UCSD-AML1 (cell line): ENCODE measurements at regions not wholly inside any gene's neighbourhood (a gene's known extent, or its start where the extent isn't known, plus 50 kb on each side); places are given as distances from the start of the nearest gene placed in this dataset.

Experiments
- DNase-seq: peaks from one replicate; lab custom pipeline; 2025; ENCODE audit not compliant: unreplicated experiment; lab: John Stamatoyannopoulos, UW

DNA sequence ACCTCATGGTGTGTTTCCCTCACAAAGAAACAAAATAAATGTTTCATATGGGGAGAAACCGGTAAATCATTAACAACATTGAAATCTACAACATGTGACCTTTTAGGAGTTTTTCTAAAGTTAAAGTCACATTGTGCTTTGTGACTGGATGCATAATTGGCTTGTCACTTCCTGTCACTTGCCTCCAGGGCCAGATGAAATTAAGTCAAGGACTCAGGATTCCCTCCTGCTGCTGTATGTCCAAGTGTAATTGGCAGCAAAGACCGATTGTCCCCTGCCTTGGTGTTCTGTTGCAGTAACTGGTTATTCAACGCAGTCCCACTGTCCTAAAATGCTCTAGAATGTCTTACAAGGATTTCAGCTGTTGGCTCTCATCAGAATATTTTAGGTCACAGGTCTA is 448.2 kb downstream of the LIG4 start:
- DNase-seq, result no peak

DNA sequence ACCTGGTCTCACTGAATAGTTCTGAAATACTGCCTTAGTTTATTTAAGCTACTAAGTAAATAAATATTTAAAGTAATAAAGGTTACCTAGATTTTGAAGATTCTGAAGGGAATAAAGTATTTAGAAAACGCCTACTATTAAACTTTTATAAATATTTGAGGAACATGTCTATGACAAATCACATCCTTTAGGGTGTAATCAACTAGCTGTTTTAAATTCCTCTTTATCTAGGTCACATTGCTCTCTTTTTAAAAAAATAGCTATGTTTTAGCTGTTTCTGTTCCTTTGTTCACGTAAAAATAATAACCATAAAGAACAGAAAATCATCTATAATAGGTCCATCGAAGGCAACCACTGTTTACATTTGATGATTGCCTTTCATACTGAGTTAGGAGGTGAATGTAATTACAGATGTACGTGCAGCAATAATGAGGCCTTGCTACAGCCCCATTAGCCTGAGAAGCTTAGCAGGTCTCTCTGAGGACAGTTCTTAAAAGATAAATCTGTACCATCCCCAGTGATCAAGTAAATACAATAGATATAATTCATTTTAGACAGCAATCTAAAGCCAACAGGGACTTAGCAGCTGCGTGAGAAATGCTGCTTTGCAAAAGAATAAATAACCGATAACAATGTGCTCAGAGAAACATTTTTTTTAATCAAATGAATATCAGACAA is 449.5 kb downstream of the LIG4 start:
- DNase-seq, result no peak

DNA sequence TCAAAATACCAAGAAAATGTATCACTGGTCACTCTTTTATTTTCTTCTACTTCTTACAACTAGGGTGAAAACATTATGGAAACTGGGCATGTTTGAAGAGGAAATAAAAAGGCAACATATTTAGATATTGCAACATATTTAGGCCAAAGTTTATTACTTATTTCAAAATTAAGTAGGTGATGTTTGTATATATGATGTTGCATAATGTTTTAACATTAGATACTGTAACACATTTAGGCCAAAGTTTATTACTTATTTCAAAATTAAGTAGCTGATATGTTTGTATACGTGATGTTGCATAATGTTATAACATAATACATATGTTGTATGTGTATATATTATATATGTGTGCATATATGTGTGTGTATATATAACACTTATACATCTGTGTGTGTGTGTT is 451.3 kb downstream of the LIG4 start:
- DNase-seq, result no peak

DNA sequence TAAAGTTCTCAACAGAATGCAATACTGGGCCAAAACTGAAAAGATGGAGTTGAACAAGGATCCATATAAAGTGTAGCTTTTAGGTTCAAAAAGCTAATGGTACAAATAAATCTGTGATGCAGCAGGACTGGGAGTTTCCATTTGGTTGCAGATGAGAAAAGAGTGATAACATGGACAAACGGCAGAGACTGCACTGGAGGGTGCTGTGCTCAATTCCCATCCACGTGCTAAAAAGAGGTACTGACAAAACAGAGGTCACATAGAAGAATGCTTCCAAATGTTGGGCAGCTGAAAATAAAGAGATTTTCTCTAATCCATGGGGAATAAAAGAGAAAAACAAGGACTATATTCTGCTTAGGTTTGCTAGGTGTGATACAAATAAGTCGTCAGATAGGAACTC is 461.6 kb downstream of the LIG4 start:
- no peak for DNase-seq

DNA sequence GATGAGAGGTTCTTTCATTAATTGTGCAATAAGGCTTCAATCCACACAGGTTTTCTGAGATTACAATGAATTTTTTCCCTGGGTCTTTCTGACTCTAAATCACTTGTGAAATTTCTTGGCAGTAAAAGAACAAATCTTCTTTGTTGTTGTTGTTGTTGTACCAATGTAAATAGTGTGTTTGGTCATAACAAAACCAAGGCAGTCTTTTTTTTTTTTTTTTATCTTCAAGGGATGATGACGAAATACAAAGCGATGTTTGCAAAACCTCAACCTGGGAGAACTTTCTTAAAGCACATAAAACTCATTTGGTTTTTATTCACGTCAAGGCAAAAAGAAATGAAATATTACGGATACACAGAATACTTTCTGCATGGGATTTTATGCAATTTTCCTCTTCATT is 462.0 kb downstream of the LIG4 start:
- DNase-seq, result no peak

DNA sequence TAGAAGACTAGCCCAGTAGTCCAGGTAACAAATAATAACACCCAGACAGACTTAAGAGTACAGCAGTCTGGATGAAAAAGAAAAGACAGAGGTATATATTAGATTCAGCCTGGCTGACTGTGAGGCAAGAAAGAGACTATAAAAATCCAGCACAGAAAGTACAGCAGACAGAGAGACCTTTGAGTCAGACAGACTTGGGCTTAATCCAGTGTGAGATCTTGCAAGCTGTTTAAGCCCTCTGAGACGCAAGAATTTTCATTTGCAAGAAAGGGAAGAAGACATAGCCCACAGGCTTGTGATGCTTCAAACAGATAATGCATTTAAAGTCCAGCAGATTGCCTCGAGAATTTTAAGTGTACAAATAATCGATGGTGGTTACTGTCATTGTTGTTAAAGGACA is 471.4 kb downstream of the LIG4 start:
- no peak for DNase-seq

DNA sequence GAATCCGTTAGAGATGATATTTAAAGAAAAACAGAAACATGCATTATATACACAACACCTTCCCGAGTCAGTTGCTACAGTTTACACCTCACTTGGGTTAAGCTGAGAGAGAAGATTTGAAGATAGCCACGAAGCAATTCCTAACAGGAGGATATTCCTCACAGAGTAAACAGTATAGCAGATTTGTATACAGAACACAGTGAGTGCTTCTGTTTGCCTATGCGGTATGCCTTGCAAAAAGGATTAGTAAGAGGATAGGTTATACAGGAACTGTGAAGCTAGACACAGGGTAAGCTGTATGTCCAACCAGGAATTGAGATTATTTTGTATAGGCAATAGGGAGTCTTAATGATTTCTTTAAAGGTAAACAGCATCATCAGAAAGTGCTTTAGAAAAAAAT is 471.8 kb downstream of the LIG4 start:
- no peak for DNase-seq

DNA sequence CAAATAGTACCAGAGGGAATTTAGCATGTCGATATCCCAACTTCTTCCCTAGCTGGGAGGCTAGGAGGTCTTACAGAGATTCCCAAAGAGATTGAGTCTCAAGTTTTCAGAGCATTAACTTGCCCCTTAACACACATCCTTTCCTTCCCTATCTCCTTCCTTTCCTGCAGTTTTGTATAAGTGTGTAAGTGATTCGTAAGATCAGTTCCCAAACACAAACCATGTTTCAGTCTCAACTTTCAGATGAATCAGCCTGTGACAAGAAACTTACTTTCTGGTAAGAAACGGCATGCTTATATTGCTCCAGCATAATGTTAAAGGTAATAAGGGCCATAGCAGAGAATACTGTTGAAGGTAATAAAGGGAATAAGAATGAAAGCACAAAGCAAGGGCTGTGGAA is 472.2 kb downstream of the LIG4 start:
- no peak for DNase-seq

DNA sequence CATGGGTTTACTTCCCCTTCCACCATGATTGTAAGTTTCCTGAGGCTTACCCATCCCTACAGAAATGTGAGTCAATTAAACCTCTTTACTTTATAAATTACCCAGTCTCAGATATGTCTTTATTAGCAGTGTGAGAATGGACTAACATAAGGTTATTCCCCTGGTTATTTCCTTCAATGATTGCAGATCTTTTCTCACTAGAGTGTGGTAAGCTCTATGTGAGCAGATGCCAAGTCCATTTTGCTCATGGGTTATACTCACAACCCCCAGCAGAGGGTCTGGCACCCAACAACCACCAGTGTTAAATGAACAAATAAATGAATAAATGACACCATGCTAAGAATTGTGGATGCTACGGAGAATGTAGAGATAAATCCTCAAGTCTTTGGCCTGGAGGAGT is 472.8 kb downstream of the LIG4 start:
- no peak for DNase-seq

DNA sequence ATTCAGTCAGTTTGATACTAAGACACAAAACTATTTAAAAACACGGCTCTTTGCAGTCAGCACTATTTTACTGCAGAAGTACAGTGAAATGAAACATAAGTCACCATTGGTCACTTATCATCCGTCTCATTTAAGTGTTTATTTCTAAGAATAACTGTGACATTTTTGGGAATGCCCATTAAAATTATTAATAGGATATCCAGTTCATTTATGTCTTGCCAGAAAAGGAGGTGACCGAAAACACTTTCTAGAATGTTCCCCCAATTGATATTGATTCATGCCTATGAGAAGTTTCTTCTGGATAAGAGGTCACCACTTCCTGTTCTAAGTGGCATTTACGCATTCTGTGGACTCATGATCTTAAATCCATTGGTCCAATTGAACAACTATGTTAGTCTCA is 477.3 kb downstream of the LIG4 start:
- DNase-seq, result no peak

DNA sequence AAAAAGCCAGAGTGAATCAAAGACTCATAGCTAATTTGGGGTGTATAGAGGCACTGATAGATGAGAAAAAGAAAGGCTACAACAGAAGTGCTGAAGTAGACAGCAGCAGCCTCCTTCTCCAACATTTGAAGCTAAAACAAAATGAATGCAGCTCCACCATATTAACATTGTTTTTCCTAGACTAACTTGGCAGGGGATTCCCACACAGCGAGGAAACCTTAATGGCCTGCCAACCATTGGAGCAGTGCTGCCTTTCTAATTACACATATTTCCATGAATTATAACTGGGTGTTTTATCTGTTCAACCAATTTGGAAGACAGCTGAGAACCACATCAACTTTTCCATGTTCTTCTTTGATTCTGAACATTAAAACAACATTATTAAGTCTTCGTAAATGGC is 478.6 kb downstream of the LIG4 start:
- no peak for DNase-seq

DNA sequence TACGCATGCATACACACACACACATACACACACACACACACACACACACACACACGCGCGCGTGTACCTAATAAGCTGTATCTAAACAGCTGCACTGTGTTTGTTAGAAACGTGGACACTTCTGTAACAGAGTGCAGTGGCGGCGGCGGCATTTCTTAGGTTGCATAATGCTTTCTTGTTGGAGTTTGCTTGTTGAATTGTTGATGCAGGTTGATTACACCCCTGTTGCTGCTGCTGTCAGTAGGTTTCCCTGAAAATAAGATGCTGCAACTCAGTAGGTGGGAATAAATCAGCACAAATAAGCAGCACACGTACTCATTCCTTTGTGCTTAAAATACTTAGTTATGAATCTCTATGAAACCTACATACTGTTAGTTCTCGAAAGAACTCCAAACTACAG is 479.2 kb downstream of the LIG4 start:
- DNase-seq, result no peak

DNA sequence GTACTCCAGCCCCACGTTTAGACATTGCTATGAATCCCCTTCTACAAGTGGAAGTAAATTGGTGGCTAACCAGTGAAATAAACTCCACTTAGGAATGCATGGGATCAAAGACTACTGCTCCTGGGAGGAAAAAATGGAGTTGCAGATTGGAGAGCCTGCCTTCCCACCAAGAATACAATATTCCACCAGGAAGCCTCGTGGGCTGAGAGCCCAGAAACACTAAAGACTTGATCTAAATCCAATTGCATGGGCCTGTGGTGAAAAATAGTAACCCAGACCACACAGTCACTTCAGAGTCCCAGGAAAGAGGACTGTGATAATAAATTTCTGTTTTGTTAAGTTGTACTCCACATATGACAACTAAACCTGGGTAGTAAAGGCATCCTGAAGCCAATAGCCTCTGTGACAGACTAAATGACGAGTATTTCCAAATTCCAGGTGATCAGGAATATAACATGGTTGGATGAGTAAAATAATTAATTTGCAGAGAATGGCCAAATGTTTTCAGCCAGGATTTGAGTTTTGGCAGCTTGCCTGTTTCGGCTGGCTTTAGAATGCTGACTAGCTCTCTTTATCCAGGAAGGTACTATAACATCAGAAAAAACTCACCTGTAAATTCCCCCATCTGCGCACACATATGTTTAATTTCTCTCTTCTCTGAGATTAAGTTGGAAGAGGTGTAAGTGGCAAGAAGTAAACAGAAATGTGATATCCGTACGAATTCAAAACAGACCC is 480.3 kb downstream of the LIG4 start:
- no peak for DNase-seq

DNA sequence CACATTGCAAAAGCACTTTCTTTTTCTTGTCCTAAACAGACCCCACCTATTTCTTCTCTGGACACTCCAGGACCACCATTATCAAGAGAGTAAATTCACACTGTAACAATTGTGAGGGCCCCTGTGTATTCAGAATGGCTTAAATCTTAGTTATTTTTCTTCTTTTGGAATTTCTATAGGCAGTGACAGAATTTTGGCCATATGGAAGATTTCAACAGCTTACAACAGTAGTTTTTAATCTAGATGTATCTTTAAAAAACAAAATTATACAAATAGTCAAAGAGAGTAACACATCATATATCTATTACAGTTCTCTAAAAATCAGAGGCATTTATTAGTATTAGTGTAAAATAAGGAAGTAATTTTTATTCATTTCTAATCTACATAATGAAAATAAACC is 482.1 kb downstream of the LIG4 start:
- DNase-seq, result no peak

DNA sequence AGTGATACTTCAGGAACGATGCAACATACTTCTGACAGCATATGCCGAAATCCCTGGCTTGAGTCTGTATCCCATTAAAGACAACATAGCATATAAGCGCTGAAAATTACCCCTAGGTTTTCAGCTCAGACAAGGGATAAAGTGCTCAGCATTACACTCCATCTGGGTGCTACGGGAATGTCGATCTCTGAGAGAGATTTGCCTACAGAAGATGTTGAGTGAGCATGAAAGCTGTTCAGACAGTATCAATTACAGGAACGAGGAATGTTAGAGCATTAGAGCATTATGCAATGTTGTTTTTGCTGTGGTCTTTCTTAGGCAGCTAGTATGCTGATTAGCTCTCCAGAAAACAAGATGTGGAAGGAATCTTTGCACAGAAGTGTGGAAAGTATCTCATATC is 484.5 kb downstream of the LIG4 start:
- no peak for DNase-seq

DNA sequence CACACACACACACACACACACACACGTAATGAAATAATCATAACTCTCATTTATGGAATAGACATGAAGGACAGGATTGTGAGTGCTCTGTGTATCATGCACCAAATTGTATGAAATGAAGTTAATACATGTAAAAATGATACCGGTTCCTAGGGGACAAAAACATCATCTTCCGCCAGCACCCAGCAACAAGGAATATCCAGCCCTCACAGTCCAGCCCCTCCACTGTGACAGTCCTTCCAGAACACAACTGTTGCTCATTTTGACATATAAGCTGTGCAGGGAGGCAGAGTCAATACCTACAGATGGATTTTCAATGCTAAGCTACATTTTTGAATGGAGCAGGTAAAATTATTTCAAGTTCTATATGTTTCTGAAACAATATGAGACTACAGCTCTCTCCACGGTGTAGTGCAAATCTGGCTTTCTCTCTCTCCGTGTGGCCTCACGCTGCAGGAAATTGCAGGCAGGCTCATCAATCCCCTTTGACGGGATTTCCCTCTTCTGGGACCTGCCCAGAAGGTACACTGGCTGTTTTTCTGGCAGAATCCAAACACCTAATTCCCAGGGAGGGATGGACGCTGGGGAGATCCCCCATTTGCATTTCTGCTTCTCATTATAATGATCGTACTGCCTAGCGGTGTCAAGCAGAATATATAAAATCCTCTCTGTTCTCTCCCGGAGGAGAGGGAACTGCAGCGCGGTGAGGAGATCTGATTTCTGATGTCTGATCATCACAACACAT is 494.0 kb downstream of the LIG4 start:
- DNase-seq, result no peak

DNA sequence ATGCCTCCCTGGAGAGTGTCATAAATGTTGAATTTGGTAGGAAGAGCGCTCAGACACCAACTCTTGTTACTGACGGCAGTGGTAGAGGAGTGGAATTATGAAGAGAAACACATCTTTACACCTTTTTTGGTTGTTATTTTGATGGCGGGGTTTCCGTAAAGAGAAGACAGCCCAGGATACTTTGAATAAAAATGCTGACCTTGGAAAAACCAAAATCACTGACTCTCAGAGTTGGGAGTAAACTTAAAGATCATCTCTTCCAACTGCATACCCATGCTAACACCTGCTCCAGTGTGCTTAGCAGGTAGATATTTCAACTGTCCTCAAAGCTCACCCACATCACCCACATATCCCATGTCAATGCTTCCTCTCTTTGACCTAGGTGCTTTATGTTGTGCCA is 498.6 kb downstream of the LIG4 start:
- DNase-seq, result no peak

DNA sequence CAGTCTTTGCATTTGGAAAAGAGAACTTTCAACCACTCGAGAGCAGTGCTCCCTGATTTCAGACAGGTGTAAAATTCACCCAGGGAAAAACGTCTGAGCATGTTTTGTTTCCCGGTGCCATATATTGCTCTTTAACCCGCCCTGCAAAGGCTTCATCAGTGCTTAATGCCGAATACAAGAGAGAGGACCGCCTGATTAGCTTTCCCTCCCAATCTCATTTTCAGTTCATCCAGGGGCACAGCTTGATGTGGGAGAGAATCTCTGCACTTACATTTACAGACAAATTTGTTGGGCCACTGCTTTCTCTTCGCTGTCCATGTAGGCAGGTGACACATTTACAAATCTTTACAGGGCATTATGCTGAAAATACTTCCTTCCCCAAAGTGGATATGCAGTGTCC is 499.1 kb downstream of the LIG4 start:
- no peak for DNase-seq

DNA sequence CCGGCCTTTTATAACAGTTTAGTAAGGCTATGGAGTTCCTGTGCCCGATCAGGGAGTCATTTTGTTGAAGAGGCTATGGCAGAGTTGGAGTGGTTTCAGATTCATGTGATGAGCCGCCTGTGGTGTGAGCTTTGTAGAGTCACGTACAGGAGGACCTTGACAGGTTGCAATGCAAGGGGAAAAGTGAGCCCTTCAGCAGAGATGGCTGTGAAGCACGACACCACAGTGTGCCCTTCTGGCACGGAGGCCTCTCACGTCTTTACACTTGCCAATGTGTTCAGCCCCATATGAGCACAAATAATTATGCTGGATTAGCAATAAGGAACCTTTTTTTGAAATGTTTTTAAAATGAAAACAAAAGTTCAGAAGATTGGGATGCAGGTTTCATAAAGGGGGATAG is 499.8 kb downstream of the LIG4 start:
- no peak for DNase-seq

DNA sequence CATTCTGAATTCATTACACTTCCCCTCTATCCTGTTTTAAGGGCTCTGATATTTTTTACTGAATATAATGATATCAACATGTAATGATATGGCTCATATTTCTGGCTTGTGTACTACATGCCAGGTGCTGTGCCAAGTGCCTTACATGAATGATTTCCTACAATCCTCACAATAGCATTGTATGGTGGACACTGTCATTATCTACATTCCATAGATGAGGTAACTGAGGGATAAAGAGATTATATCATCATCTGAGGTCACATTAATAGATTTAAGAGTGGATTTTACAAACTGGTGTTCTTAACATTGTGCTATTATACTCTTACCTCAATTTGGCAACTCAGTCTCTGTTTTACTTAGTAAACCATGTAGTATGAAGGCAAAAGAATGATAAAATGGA is 502.0 kb downstream of the LIG4 start:
- no peak for DNase-seq

DNA sequence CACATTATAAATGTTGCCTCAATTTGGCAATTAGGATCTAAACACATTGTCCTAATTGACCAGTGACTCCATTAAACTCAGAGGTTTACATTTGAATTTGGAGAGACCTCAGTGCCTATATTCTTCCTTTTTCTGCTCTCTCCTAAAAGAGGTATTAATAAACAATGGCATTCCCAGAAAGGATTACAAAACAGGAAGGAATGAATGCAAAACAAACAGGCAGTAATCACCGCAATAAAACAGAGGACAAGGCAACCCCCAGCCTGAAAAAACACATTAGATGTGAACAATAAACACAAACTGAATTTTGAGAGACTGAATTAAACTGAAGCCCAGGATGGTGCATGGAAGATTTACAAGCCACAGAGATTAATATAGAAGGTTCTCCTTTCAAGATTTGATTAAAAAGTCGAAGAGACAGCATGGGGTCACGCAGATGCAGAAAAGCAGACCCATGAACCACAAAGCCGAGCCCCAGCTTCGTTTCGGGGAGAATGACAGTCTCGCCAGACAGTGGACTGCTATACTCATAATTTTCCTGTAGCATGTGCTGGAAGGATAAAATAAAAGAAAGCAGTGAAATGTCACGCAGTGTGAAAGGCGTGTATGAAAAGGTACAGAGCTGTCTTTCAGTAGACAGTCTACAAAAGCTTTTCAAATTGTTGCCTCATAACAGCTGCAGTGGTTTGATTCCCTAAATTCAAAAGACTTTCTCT is 503.0 kb downstream of the LIG4 start:
- DNase-seq, result no peak

DNA sequence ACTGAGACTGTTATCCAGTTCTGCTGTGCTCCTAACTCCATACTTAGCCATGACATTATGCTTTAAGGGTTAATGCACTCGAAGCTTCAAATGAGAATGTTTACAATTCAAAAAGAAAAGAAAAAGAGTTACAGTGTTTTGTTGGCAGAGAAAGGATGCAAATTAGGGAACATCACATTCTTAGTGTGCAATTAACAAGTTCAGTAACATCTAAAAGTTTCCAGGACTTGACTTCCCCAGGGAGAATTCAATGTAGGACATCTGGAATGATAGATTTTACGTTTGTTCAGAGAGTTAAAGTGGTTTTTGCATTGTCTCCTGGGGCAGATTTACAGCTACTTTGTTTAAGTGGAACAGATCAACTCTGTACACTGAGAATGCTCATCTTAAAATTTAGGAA is 525.2 kb downstream of the LIG4 start:
- DNase-seq, result no peak
